GM21526 (cell line): ENCODE measurements at regions not wholly inside any gene's neighbourhood (a gene's known extent, or its start where the extent isn't known, plus 50 kb on each side); places are given as distances from the start of the nearest gene placed in this dataset.
"Not testable (repeated sequence)": the region's sequence is repeated elsewhere in the genome, so short reads cannot be mapped to it uniquely, and the experiment has no call there.

Experiments
- ATAC-seq: cut with Tn5 transposase; IDR thresholded peaks from one replicate; pipeline ENCODE4 v1.9.1; 2021; ENCODE audit warnings: moderate library complexity; ENCODE audit not compliant: unreplicated experiment, low FRiP score

GRCh38 chr14:105705862-105706700 is 179.7 kb downstream of the TMEM121 start:
- ATAC-seq: peak; percentile 35

- ATAC-seq: not testable (repeated sequence)
Observed at GRCh38 chr14:105706701-105707019, 180.3 kb downstream of the TMEM121 start.

GRCh38 chr14:105707099-105707498 is 180.7 kb downstream of the TMEM121 start:
- not testable (repeated sequence) for ATAC-seq

GRCh38 chr14:105707723-105708151 is 181.4 kb downstream of the TMEM121 start:
- not testable (repeated sequence) for ATAC-seq

GRCh38 chr14:105708251-105709134 is 182.1 kb downstream of the TMEM121 start:
- ATAC-seq: not testable (repeated sequence)

- no peak for ATAC-seq
Observed at GRCh38 chr14:105709281-105710118, 183.1 kb downstream of the TMEM121 start.

GRCh38 chr14:105710119-105711043 is 184.0 kb downstream of the TMEM121 start:
- ATAC-seq: no peak

- no peak for ATAC-seq
Observed at GRCh38 chr14:105711044-105711620, 184.7 kb downstream of the TMEM121 start.

- no peak for ATAC-seq
Observed at GRCh38 chr14:105711841-105712460, 185.6 kb downstream of the TMEM121 start.

- not testable (repeated sequence) for ATAC-seq
Observed at GRCh38 chr14:105712670-105713069, 186.3 kb downstream of the TMEM121 start.

- not testable (repeated sequence) for ATAC-seq
Observed at GRCh38 chr14:105713160-105713559, 186.8 kb downstream of the TMEM121 start.

- not testable (repeated sequence) for ATAC-seq
Observed at GRCh38 chr14:105713836-105714235, 187.5 kb downstream of the TMEM121 start.

- ATAC-seq: not testable (repeated sequence)
Observed at GRCh38 chr14:105718787-105719186, 192.4 kb downstream of the TMEM121 start.

GRCh38 chr14:105720106-105720505 is 193.7 kb downstream of the TMEM121 start:
- ATAC-seq: not testable (repeated sequence)

GRCh38 chr14:105720852-105721601 is 194.6 kb downstream of the TMEM121 start:
- not testable (repeated sequence) for ATAC-seq

- not testable (repeated sequence) for ATAC-seq
Observed at GRCh38 chr14:105721602-105721970, 195.2 kb downstream of the TMEM121 start.

GRCh38 chr14:105721996-105722709 is 195.8 kb downstream of the TMEM121 start:
- not testable (repeated sequence) for ATAC-seq
